22Rv1 (cell line): ENCODE measurements at regions not wholly inside any gene's neighbourhood (a gene's known extent, or its start where the extent isn't known, plus 50 kb on each side); places are given as distances from the start of the nearest gene placed in this dataset.

Experiments
- CTCF ChIP-seq: fragments of 450-650 bp; IDR thresholded peaks from 2 replicates; pipeline ENCODE4 v1.5.1; 2017; ENCODE audit warnings: mild to moderate bottlenecking
- ZFX ChIP-seq: fragments of 450-650 bp; IDR thresholded peaks from 2 replicates; pipeline ENCODE4 v1.6.1; 2017; ENCODE audit warnings: antibody characterized with exemption, borderline replicate concordance

- TF ChIP-seq CTCF (no peak), ZFX (no peak)
Observed at GRCh38 chr6:50277774-50278173, 228.0 kb upstream of the DEFB112 start.
